Natural killer cell treated with Interleukin-12 subunit alpha and Interleukin-12 subunit beta and Interleukin-15 and Interleukin-18, amount 100 ng/mL, for 72 hours (primary cell): ENCODE measurements at regions not wholly inside any gene's neighbourhood (a gene's known extent, or its start where the extent isn't known, plus 50 kb on each side); places are given as distances from the start of the nearest gene placed in this dataset.
"Not testable (repeated sequence)": the region's sequence is repeated elsewhere in the genome, so short reads cannot be mapped to it uniquely, and the experiment has no call there.

ENCODE experiments used
- ATAC-seq, 2 donors: fragments of 150-1000 bp; cut with Tn5 transposase in 1 of 2; sonication (Bioruptor Pico), chemical (Tn5 transposase) in 1 of 2; 2 replicates each; pipeline ENCODE4 v1.10.0; 2021
- DNase-seq: peaks from one replicate; pipeline ENCODE4 v3.0.0; 2022; ENCODE audit warnings: low spot score
- H3K27ac Mint-ChIP-seq, 2 donors: 1 replicate in 1 of 2; 2 replicates in 1 of 2; pipeline ENCODE4 v1.8.0; 2022; ENCODE audit warnings: mixed read lengths in 2 of 2, mild to moderate bottlenecking in 1 of 2, moderate library complexity in 1 of 2
- H3K27me3 Mint-ChIP-seq, 2 donors: 1 replicate in 1 of 2; 2 replicates in 1 of 2; pipeline ENCODE4 v1.8.0; 2022; ENCODE audit warnings: mixed read lengths in 2 of 2
- H3K36me3 Mint-ChIP-seq: one replicate; pipeline ENCODE4 v1.8.0; 2022; ENCODE audit warnings: mixed read lengths
- H3K4me1 Mint-ChIP-seq, 2 donors: 1 replicate in 1 of 2; 2 replicates in 1 of 2; pipeline ENCODE4 v1.8.0; 2022; ENCODE audit warnings: low read depth in 2 of 2, mixed read lengths in 2 of 2, mild to moderate bottlenecking in 1 of 2
- H3K4me3 Mint-ChIP-seq: one replicate; pipeline ENCODE4 v1.8.0; 2022; ENCODE audit warnings: mixed read lengths
- H3K9me3 Mint-ChIP-seq: 2 replicates; pipeline ENCODE4 v1.8.0; 2022; ENCODE audit warnings: mixed read lengths

- ATAC-seq, result no peak
- Mint-ChIP-seq H3K9me3 (peaks cover 27% of the 10 kb centered on the region), H3K27ac (no peak overlapping the region), H3K4me3 (no peak overlapping the region), H3K4me1 (no peaks in the 10 kb centered on the region), H3K36me3 (peaks cover 15% of the 10 kb centered on the region), H3K27me3 (no peaks in the 10 kb centered on the region)
- DNase-seq, result no peak
These were observed 1806.8 kb downstream of the BRINP3 start for GRCh38 chr1:188670837-188671236.

GRCh38 chr1:188672153-188672552 is 1805.5 kb downstream of the BRINP3 start:
- H3K36me3 Mint-ChIP-seq, result peaks cover 10% of the 10 kb centered on the region
- H3K4me1 Mint-ChIP-seq, result no peaks in the 10 kb centered on the region
- no peak overlapping the region for H3K4me3 Mint-ChIP-seq
- peaks cover 22% of the 10 kb centered on the region for H3K9me3 Mint-ChIP-seq
- H3K27ac Mint-ChIP-seq, result no peak overlapping the region
- DNase-seq, result no peak
- no peak for ATAC-seq
- H3K27me3 Mint-ChIP-seq, result no peaks in the 10 kb centered on the region

- no peaks in the 10 kb centered on the region for H3K4me1 Mint-ChIP-seq
- H3K9me3 Mint-ChIP-seq, result peaks cover 27% of the 10 kb centered on the region
- DNase-seq (no peak), ATAC-seq (no peak)
- H3K4me3 Mint-ChIP-seq, result no peak overlapping the region
- H3K27ac Mint-ChIP-seq, result no peak overlapping the region
- H3K27me3 Mint-ChIP-seq, result no peaks in the 10 kb centered on the region
- peaks cover 4% of the 10 kb centered on the region for H3K36me3 Mint-ChIP-seq
These were observed 1788.1 kb downstream of the BRINP3 start for GRCh38 chr1:188689542-188689941.

- DNase-seq (no peak), ATAC-seq (no peak)
- Mint-ChIP-seq H3K4me1 (no peaks in the 10 kb centered on the region), H3K9me3 (peaks cover 28% of the 10 kb centered on the region), H3K27ac (no peak overlapping the region), H3K4me3 (no peak overlapping the region), H3K36me3 (peaks cover 24% of the 10 kb centered on the region), H3K27me3 (no peaks in the 10 kb centered on the region)
These were observed 1777.5 kb downstream of the BRINP3 start for GRCh38 chr1:188700116-188700515.

- H3K9me3 Mint-ChIP-seq, result peaks cover 30% of the 10 kb centered on the region
- no peaks in the 10 kb centered on the region for H3K4me1 Mint-ChIP-seq
- H3K4me3 Mint-ChIP-seq, result no peak overlapping the region
- no peak for ATAC-seq
- no peak overlapping the region for H3K27ac Mint-ChIP-seq
- no peaks in the 10 kb centered on the region for H3K27me3 Mint-ChIP-seq
- no peak for DNase-seq
- H3K36me3 Mint-ChIP-seq, result peaks cover 14% of the 10 kb centered on the region
These were observed 1770.9 kb downstream of the BRINP3 start for GRCh38 chr1:188706742-188707141.

GRCh38 chr1:188708795-188709535 is 1768.7 kb downstream of the BRINP3 start:
- no peak for DNase-seq
- no peaks in the 10 kb centered on the region for H3K4me1 Mint-ChIP-seq
- no peak overlapping the region for H3K4me3 Mint-ChIP-seq
- no peaks in the 10 kb centered on the region for H3K27me3 Mint-ChIP-seq
- H3K36me3 Mint-ChIP-seq, result peaks cover 9% of the 10 kb centered on the region
- no peak overlapping the region for H3K27ac Mint-ChIP-seq
- ATAC-seq, result no peak
- peaks cover 28% of the 10 kb centered on the region for H3K9me3 Mint-ChIP-seq

GRCh38 chr1:188715566-188715965 is 1762.1 kb downstream of the BRINP3 start:
- Mint-ChIP-seq H3K27me3 (no peaks in the 10 kb centered on the region), H3K4me3 (no peak overlapping the region), H3K36me3 (peaks cover 4% of the 10 kb centered on the region), H3K9me3 (peaks cover 22% of the 10 kb centered on the region), H3K4me1 (no peaks in the 10 kb centered on the region), H3K27ac (no peak overlapping the region)
- DNase-seq (no peak), ATAC-seq (no peak)

GRCh38 chr1:188719735-188720134 is 1757.9 kb downstream of the BRINP3 start:
- DNase-seq (no peak), ATAC-seq (no peak)
- Mint-ChIP-seq H3K27me3 (no peaks in the 10 kb centered on the region), H3K4me1 (no peaks in the 10 kb centered on the region), H3K36me3 (peaks cover 4% of the 10 kb centered on the region), H3K4me3 (no peak overlapping the region), H3K9me3 (peaks cover 21% of the 10 kb centered on the region), H3K27ac (no peak overlapping the region)

- no peak overlapping the region for H3K4me3 Mint-ChIP-seq
- no peaks in the 10 kb centered on the region for H3K27me3 Mint-ChIP-seq
- no peak for ATAC-seq
- H3K9me3 Mint-ChIP-seq, result peaks cover 18% of the 10 kb centered on the region
- H3K36me3 Mint-ChIP-seq, result peaks cover 4% of the 10 kb centered on the region
- no peak overlapping the region for H3K27ac Mint-ChIP-seq
- DNase-seq, result no peak
- no peaks in the 10 kb centered on the region for H3K4me1 Mint-ChIP-seq
These were observed 1754.2 kb downstream of the BRINP3 start for GRCh38 chr1:188723332-188724020.

- Mint-ChIP-seq H3K9me3 (peaks cover 10% of the 10 kb centered on the region), H3K36me3 (no peaks in the 10 kb centered on the region), H3K27ac (no peak overlapping the region), H3K4me1 (no peaks in the 10 kb centered on the region), H3K27me3 (no peaks in the 10 kb centered on the region), H3K4me3 (no peak overlapping the region)
- DNase-seq, result no peak
- ATAC-seq, result no peak
These were observed 1748.6 kb downstream of the BRINP3 start for GRCh38 chr1:188729039-188729438.

- no peak overlapping the region for H3K27ac Mint-ChIP-seq
- no peaks in the 10 kb centered on the region for H3K27me3 Mint-ChIP-seq
- no peak for ATAC-seq
These were observed 1742.1 kb downstream of the BRINP3 start for GRCh38 chr1:188735567-188735966.

GRCh38 chr1:188749275-188749674 is 1728.4 kb downstream of the BRINP3 start:
- H3K9me3 Mint-ChIP-seq, result peaks cover 11% of the 10 kb centered on the region
- not testable (repeated sequence) for H3K4me3 Mint-ChIP-seq, DNase-seq, H3K36me3 Mint-ChIP-seq, H3K27ac Mint-ChIP-seq, H3K27me3 Mint-ChIP-seq, H3K4me1 Mint-ChIP-seq, ATAC-seq

More at GRCh38 chr1:188735567-188735966, 1742.1 kb downstream of the BRINP3 start:
- H3K4me3 Mint-ChIP-seq, result no peak overlapping the region
- H3K4me1 Mint-ChIP-seq, result no peaks in the 10 kb centered on the region
- no peaks in the 10 kb centered on the region for H3K36me3 Mint-ChIP-seq
- DNase-seq, result no peak
- peaks cover 13% of the 10 kb centered on the region for H3K9me3 Mint-ChIP-seq

GRCh38 chr1:188752027-188752426 is 1725.6 kb downstream of the BRINP3 start:
- H3K36me3 Mint-ChIP-seq, ATAC-seq, H3K27ac Mint-ChIP-seq, H3K4me3 Mint-ChIP-seq, DNase-seq, H3K27me3 Mint-ChIP-seq, H3K4me1 Mint-ChIP-seq: not testable (repeated sequence)
- H3K9me3 Mint-ChIP-seq, result peaks cover 14% of the 10 kb centered on the region

- ATAC-seq, DNase-seq, H3K27me3 Mint-ChIP-seq, H3K27ac Mint-ChIP-seq, H3K4me3 Mint-ChIP-seq, H3K4me1 Mint-ChIP-seq: not testable (repeated sequence)
- peaks cover 17% of the 10 kb centered on the region for H3K9me3 Mint-ChIP-seq
- peaks cover 13% of the 10 kb centered on the region for H3K36me3 Mint-ChIP-seq
These were observed 1719.9 kb downstream of the BRINP3 start for GRCh38 chr1:188757747-188758146.
